H1 (cell line): ENCODE measurements at regions not wholly inside any gene's neighbourhood (a gene's known extent, or its start where the extent isn't known, plus 50 kb on each side); places are given as distances from the start of the nearest gene placed in this dataset.

ENCODE experiments used
- CTCF ChIA-PET: fragments of 300-600 bp; sonication (Branson Sonifier 250); formaldehyde crosslinking; loops from one replicate; lab custom pipeline; 2021; ENCODE audit not compliant: partially characterized antibody; lab: Charles Lee
- POLR2A ChIA-PET: fragments of 300-600 bp; sonication (Branson Sonifier 250); formaldehyde crosslinking; loops from one replicate; lab custom pipeline; 2021; ENCODE audit warnings: inconsistent platforms; ENCODE audit not compliant: partially characterized antibody; lab: Charles Lee
- DNase-seq, 2 experiments: peaks; one replicate each; pipeline versions ENCODE4 v3.0.0 to v3.0.0-alpha.2; 2010 to 2022; ENCODE audit warnings: low spot score in 2 of 2, low read depth in 1 of 2, mixed read lengths in 1 of 2
- FAIRE-seq: peaks from 2 replicates; lab custom pipeline; 2011; peaks lifted over from hg19 to GRCh38; lab: Jason Lieb, UNC
- H2AFZ ChIP-seq: 2 replicates; pipeline ENCODE4 v1.8.1; 2012; ENCODE audit warnings: low read length, inconsistent platforms
- H2AK5ac ChIP-seq: 2 replicates; pipeline ENCODE4 v1.6.1; 2013; ENCODE audit warnings: low read depth, low read length
- H2BK120ac ChIP-seq: replicated peaks from 2 replicates; pipeline ENCODE3; 2013; ENCODE audit warnings: low read depth, low read length, inconsistent platforms
- H2BK12ac ChIP-seq: 2 replicates; pipeline ENCODE4 v1.6.1; 2013; ENCODE audit warnings: low read depth, low read length
- H2BK15ac ChIP-seq: 2 replicates; pipeline ENCODE4 v1.6.1; 2013; ENCODE audit warnings: low read length
- H2BK20ac ChIP-seq: 2 replicates; pipeline ENCODE4 v1.6.1; 2013; ENCODE audit warnings: low read length
- H2BK5ac ChIP-seq: 2 replicates; pipeline ENCODE4 v1.6.1; 2013; ENCODE audit warnings: low read depth, low read length
- H3K14ac ChIP-seq: 2 replicates; pipeline ENCODE4 v1.6.1; 2013; ENCODE audit warnings: inconsistent platforms; ENCODE audit not compliant: insufficient read length
- H3K18ac ChIP-seq: 2 replicates; pipeline ENCODE4 v1.6.1; 2013; ENCODE audit warnings: low read length; ENCODE audit errors: extremely low read depth
- H3K23ac ChIP-seq: 2 replicates; pipeline ENCODE4 v1.6.1; 2013; ENCODE audit warnings: inconsistent platforms; ENCODE audit not compliant: insufficient read length
- H3K23me2 ChIP-seq: 2 replicates; pipeline ENCODE4 v1.6.1; 2013; ENCODE audit warnings: low read depth, low read length
- H3K27ac ChIP-seq: 2 replicates; pipeline ENCODE4 v1.6.1; 2011; ENCODE audit warnings: low read depth, low read length, inconsistent platforms
- H3K27me3 ChIP-seq, 4 experiments: replicated peaks in 1 of 4; 1 replicate in 1 of 4; 2 replicates in 3 of 4; pipeline versions ENCODE4 v1.6.1 to v1.8.1; 2011 to 2013; ENCODE audit warnings: low read length in 3 of 4, mild to moderate bottlenecking in 3 of 4, inconsistent platforms in 2 of 4, mixed read lengths in 2 of 4, moderate library complexity in 1 of 4; ENCODE audit not compliant: control insufficient read depth in 3 of 4, insufficient read depth in 3 of 4; ENCODE audit errors: extremely low read depth in 1 of 4
- H3K36me3 ChIP-seq, 4 experiments: 2 replicates each; pipeline versions ENCODE4 v1.6.1 to v1.8.1; 2011 to 2013; ENCODE audit warnings: mild to moderate bottlenecking in 4 of 4, low read length in 3 of 4, moderate library complexity in 2 of 4, control low read depth in 1 of 4, inconsistent platforms in 1 of 4; ENCODE audit not compliant: insufficient read depth in 4 of 4, control insufficient read depth in 2 of 4
- H3K4ac ChIP-seq: replicated peaks from 2 replicates; pipeline ENCODE3; 2013; ENCODE audit warnings: low read length, low read depth, mixed read lengths, inconsistent platforms; ENCODE audit not compliant: insufficient read length
- H3K4me1 ChIP-seq, 4 experiments: replicated peaks in 1 of 4; 1 replicate in 1 of 4; 2 replicates in 3 of 4; pipeline versions ENCODE4 v1.6.1 to v1.8.1; 2011 to 2013; ENCODE audit warnings: low read length in 3 of 4, inconsistent platforms in 2 of 4, mixed read lengths in 1 of 4; ENCODE audit not compliant: insufficient read depth in 4 of 4, control insufficient read depth in 3 of 4
- H3K4me2 ChIP-seq, 2 experiments: 2 replicates each; pipeline versions ENCODE4 v1.6.1 to v1.8.1; 2011 to 2013; ENCODE audit warnings: low read depth in 2 of 2, low read length in 2 of 2, control low read depth in 1 of 2, inconsistent platforms in 1 of 2, mild to moderate bottlenecking in 1 of 2; ENCODE audit not compliant: insufficient read depth in 1 of 2
- H3K4me3 ChIP-seq, 4 experiments: fragments of 200-600, 300-600 bp in 1 of 4; sonication (generic), shearing (Covaris generic), sonication (Bioruptor Twin) in 1 of 4; 2 replicates each; pipeline versions ENCODE4 v1.5.1 to v1.8.1; 2011 to 2016; ENCODE audit warnings: low read length in 4 of 4, low read depth in 3 of 4, control low read depth in 2 of 4, inconsistent platforms in 2 of 4, mild to moderate bottlenecking in 2 of 4, mixed read lengths in 1 of 4, moderate library complexity in 1 of 4; ENCODE audit not compliant: insufficient read depth in 2 of 4; ENCODE audit errors: extremely low read depth in 1 of 4
- H3K56ac ChIP-seq: replicated peaks from 2 replicates; pipeline ENCODE3; 2013; ENCODE audit warnings: low read depth, mild to moderate bottlenecking, mixed read lengths, low read length, inconsistent platforms; ENCODE audit not compliant: insufficient read length
- H3K79me1 ChIP-seq: 2 replicates; pipeline ENCODE4 v1.6.1; 2013; ENCODE audit warnings: low read depth, low read length, control low read depth
- H3K79me2 ChIP-seq, 2 experiments: 2 replicates each; pipeline versions ENCODE4 v1.6.1 to v1.8.1; 2012 to 2013; ENCODE audit warnings: low read length in 2 of 2, mild to moderate bottlenecking in 2 of 2, inconsistent platforms in 1 of 2; ENCODE audit not compliant: insufficient read depth in 2 of 2, control insufficient read depth in 1 of 2
- H3K9ac ChIP-seq, 4 experiments: replicated peaks in 1 of 4; 1 replicate in 1 of 4; 2 replicates in 3 of 4; pipeline versions ENCODE4 v1.6.1 to v1.8.1; 2011 to 2013; ENCODE audit warnings: low read depth in 3 of 4, low read length in 3 of 4, control low read depth in 2 of 4, mild to moderate bottlenecking in 2 of 4, moderate library complexity in 2 of 4, inconsistent platforms in 1 of 4; ENCODE audit errors: extremely low read depth in 1 of 4
- H3K9me3 ChIP-seq, 2 experiments: 2 replicates each; pipeline versions ENCODE4 v1.6.1 to v1.8.1; 2012 to 2013; ENCODE audit warnings: mild to moderate bottlenecking in 2 of 2, moderate library complexity in 2 of 2, control low read depth in 1 of 2, inconsistent platforms in 1 of 2, low read depth in 1 of 2, low read length in 1 of 2, mixed read lengths in 1 of 2; ENCODE audit not compliant: insufficient read depth in 2 of 2
- H4K20me1 ChIP-seq, 2 experiments: replicated peaks in 1 of 2; 2 replicates each; pipeline versions ENCODE3 to v1.8.1; 2011 to 2013; ENCODE audit warnings: inconsistent platforms in 2 of 2, low read length in 2 of 2, mild to moderate bottlenecking in 1 of 2; ENCODE audit not compliant: insufficient read depth in 2 of 2, control insufficient read depth in 1 of 2
- H4K5ac ChIP-seq: 2 replicates; pipeline ENCODE4 v1.6.1; 2013; ENCODE audit warnings: low read length, low read depth, mixed read lengths, inconsistent platforms; ENCODE audit not compliant: insufficient read length
- H4K8ac ChIP-seq: 2 replicates; pipeline ENCODE4 v1.8.0; 2013; ENCODE audit warnings: mild to moderate bottlenecking, moderate library complexity, low read length, inconsistent platforms; ENCODE audit not compliant: insufficient read depth; ENCODE audit errors: extremely low read depth
- H4K91ac ChIP-seq: replicated peaks from 2 replicates; pipeline ENCODE3; 2013; ENCODE audit warnings: low read length, mixed read lengths, inconsistent platforms; ENCODE audit not compliant: insufficient read length
- BACH1 ChIP-seq: IDR thresholded peaks from 2 replicates; pipeline ENCODE4 v1.6.1; 2012; ENCODE audit warnings: low read length, improper control_type of control experiment
- CHD1 ChIP-seq: IDR thresholded peaks from 2 replicates; pipeline ENCODE4 v1.6.1; 2012; ENCODE audit warnings: low read depth, low read length, improper control_type of control experiment
- CTBP2 ChIP-seq: IDR thresholded peaks from 2 replicates; pipeline ENCODE4 v1.7.0; 2011; ENCODE audit warnings: borderline replicate concordance, mild to moderate bottlenecking, moderate library complexity, mixed read lengths, low read length; ENCODE audit not compliant: insufficient read depth, insufficient read length
- EGR1 ChIP-seq: IDR thresholded peaks from 2 replicates; pipeline ENCODE4 v1.6.1; 2011; ENCODE audit warnings: low read depth, low read length, borderline replicate concordance
- EP300 ChIP-seq, 2 experiments: IDR thresholded peaks; 1 replicate in 1 of 2; 2 replicates in 1 of 2; pipeline ENCODE4 v1.6.1; 2011 to 2012; ENCODE audit warnings: low read depth in 2 of 2, low read length in 2 of 2, mild to moderate bottlenecking in 2 of 2, borderline replicate concordance in 1 of 2, inconsistent platforms in 1 of 2, moderate library complexity in 1 of 2
- MAFK ChIP-seq: IDR thresholded peaks from 2 replicates; pipeline ENCODE4 v1.6.1; 2012; ENCODE audit warnings: low read depth, mild to moderate bottlenecking, improper control_type of control experiment, low read length
- MAX ChIP-seq: IDR thresholded peaks from 2 replicates; pipeline ENCODE4 v1.6.1; 2012; ENCODE audit warnings: inconsistent platforms
- NRF1 ChIP-seq: IDR thresholded peaks from 2 replicates; pipeline ENCODE4 v1.6.1; 2011; ENCODE audit warnings: mild to moderate bottlenecking, low read depth, low read length, improper control_type of control experiment
- RFX5 ChIP-seq: IDR thresholded peaks from 2 replicates; pipeline ENCODE4 v1.6.1; 2011; ENCODE audit warnings: low read depth, low read length, improper control_type of control experiment, borderline replicate concordance
- SAP30 ChIP-seq: fragments of 300-600 bp; sonication (generic); IDR thresholded peaks from 2 replicates; pipeline ENCODE4 v1.7.1; 2012; ENCODE audit warnings: low read length, moderate library complexity, mild to moderate bottlenecking, inconsistent platforms; ENCODE audit not compliant: insufficient read depth, insufficient replicate concordance
- SIN3A ChIP-seq, 2 experiments: IDR thresholded peaks in 1 of 2; conservative IDR thresholded peaks in 1 of 2; 2 replicates each; pipeline ENCODE4 v1.6.1; 2011 to 2012; ENCODE audit warnings: low read length in 2 of 2, improper control_type of control experiment in 1 of 2, low read depth in 1 of 2, mild to moderate bottlenecking in 1 of 2
- SIX5 ChIP-seq: IDR thresholded peaks from 2 replicates; pipeline ENCODE4 v1.6.1; 2011; ENCODE audit warnings: mild to moderate bottlenecking, low read depth, low read length
- SP1 ChIP-seq: IDR thresholded peaks from 2 replicates; pipeline ENCODE4 v1.6.1; 2011; ENCODE audit warnings: low read depth, low read length
- SP4 ChIP-seq: IDR thresholded peaks from 2 replicates; pipeline ENCODE4 v1.6.1; 2012; ENCODE audit warnings: low read length, inconsistent platforms
- TAF1 ChIP-seq: IDR thresholded peaks from 2 replicates; pipeline ENCODE4 v1.6.1; 2011; ENCODE audit warnings: mild to moderate bottlenecking, low read depth, low read length
- TCF12 ChIP-seq: IDR thresholded peaks from 2 replicates; pipeline ENCODE4 v1.6.1; 2011; ENCODE audit warnings: low read depth, mild to moderate bottlenecking, low read length
- WGBS, 2 experiments: shearing (Covaris generic) in 1 of 2; methylation state at CpG; one replicate each; pipeline versions ENCODE4 v1.1.6 to v1.1.7; 2013 to 2015; ENCODE audit warnings: low lambda C conversion rate in 2 of 2, mixed read lengths in 2 of 2, inconsistent platforms in 1 of 2, low coverage in 1 of 2, missing lambda C conversion rate in 1 of 2; ENCODE audit not compliant: insufficient replicate concordance in 2 of 2, insufficient coverage in 1 of 2, insufficient read length in 1 of 2; ENCODE audit errors: extremely low coverage in 1 of 2, missing lambda C conversion rate in 1 of 2; 5-methylcytosine and 5-hydroxymethylcytosine counted together

GRCh38 chr15:72859757-72860145 lies 76.2 kb upstream of the ADPGK start:
- no peaks in the 10 kb centered on the region for H3K36me3 ChIP-seq
- 0 out of 7 replicates have a peak, but pooled peaks cover 0 to 3% (median 0%) of the 10 kb centered on the region in 4 experiments for H3K4me1 ChIP-seq
- H2BK12ac ChIP-seq = no peak overlapping the region
- H3K9me3 ChIP-seq = no peaks in the 10 kb centered on the region
- no peak overlapping the region for H4K91ac ChIP-seq
- no peak overlapping the region for H3K27ac ChIP-seq
- FAIRE-seq (no peak), DNase-seq (no peak)
- no peaks in the 10 kb centered on the region for H4K20me1 ChIP-seq
- H2AK5ac ChIP-seq = no peak overlapping the region
- H3K23ac ChIP-seq = no peak overlapping the region
- H3K4ac ChIP-seq = no peak overlapping the region
- WGBS, 2 experiments = 87% methylated on average over 9 of the region's 9 CpGs; no CpG with 5 or more reads in 1 of the 2 experiments
- no peak overlapping the region for H3K18ac ChIP-seq
- POLR2A ChIA-PET = no interaction called here
- H3K23me2 ChIP-seq = no peaks in the 10 kb centered on the region; the same call in 1 of the 2 replicates
- no peaks in the 10 kb centered on the region for H3K79me2 ChIP-seq
- no peak overlapping the region for H2AFZ ChIP-seq
- H2BK15ac ChIP-seq = no peak overlapping the region
- no peak overlapping the region for H4K8ac ChIP-seq
- no peak overlapping the region for H2BK5ac ChIP-seq
- H3K4me2 ChIP-seq = no peak overlapping the region
- no peak overlapping the region for H3K56ac ChIP-seq
- H2BK120ac ChIP-seq = no peak overlapping the region
- CTCF ChIA-PET = no interaction called here
- no peak overlapping the region for H2BK20ac ChIP-seq
- H4K5ac ChIP-seq = no peak overlapping the region
- no peaks in the 10 kb centered on the region for H3K79me1 ChIP-seq
- H3K27me3 ChIP-seq = no peaks in the 10 kb centered on the region; a peak in 1 of 7 replicates
- H3K4me3 ChIP-seq = no peak overlapping the region
- H3K9ac ChIP-seq = no peak overlapping the region
- no peak overlapping the region for H3K14ac ChIP-seq
- no peak for TF ChIP-seq TCF12
- no peak for TF ChIP-seq SAP30
- no peak for TF ChIP-seq EGR1
- no peak for TF ChIP-seq TAF1
- no peak for TF ChIP-seq SP4
- no peak for TF ChIP-seq SIN3A (conservative IDR thresholded peaks at IDR 0.05 in 1 of 2, IDR thresholded peaks at IDR 0.05 in 1 of 2; ENCODE audit: low read depth in 1 of 2, low read length in 2 of 2)
- TF ChIP-seq CHD1 = no peak
- no peak for TF ChIP-seq MAFK
- no peak for TF ChIP-seq SP1
- TF ChIP-seq NRF1 = no peak
- TF ChIP-seq EP300 (IDR thresholded peaks at IDR 0.05; ENCODE audit: borderline replicate concordance in 1 of 2, low read depth in 2 of 2, low read length in 2 of 2) = no peak
- TF ChIP-seq CTBP2 = no peak
- no peak for TF ChIP-seq SIX5
- TF ChIP-seq RFX5 = no peak
- no peak for TF ChIP-seq MAX
- no peak for TF ChIP-seq BACH1
